Stimulated activated CD8-positive, alpha-beta memory T cell treated with anti-CD3 and anti-CD28 coated beads, Interleukin-12 subunit alpha, Interleukin-12 subunit beta, amount 100 ng/mL, for 4 hours (primary cell): ENCODE measurements at regions not wholly inside any gene's neighbourhood (a gene's known extent, or its start where the extent isn't known, plus 50 kb on each side); places are given as distances from the start of the nearest gene placed in this dataset.
"Not testable (repeated sequence)": the region's sequence is repeated elsewhere in the genome, so short reads cannot be mapped to it uniquely, and the experiment has no call there.

Experiments used
- DNase-seq: peaks from one replicate; pipeline ENCODE4 v3.0.0-alpha.2; 2020; ENCODE audit warnings: low read depth

GRCh38 chr2:240383099-240383758 is 52.2 kb upstream of the GPC1 start:
- DNase-seq: no peak

GRCh38 chr2:240383871-240384700 is 51.4 kb upstream of the GPC1 start:
- DNase-seq: no peak

- no peak for DNase-seq
Measured at GRCh38 chr2:240384711-240385450, 50.6 kb upstream of the GPC1 start.

- DNase-seq: not testable (repeated sequence)
Measured at GRCh38 chr2:240385451-240386161, 49.9 kb upstream of the GPC1 start.
